CD8-positive, alpha-beta memory T cell (primary cell): ENCODE measurements at regions not wholly inside any gene's neighbourhood (a gene's known extent, or its start where the extent isn't known, plus 50 kb on each side); places are given as distances from the start of the nearest gene placed in this dataset.

ENCODE experiments used
- CTCF ChIA-PET: fragments of 350-600 bp; sonication (Branson Sonifier 250); formaldehyde crosslinking; loops from one replicate; lab custom pipeline; 2021; ENCODE audit warnings: antibody characterized with exemption; lab: Charles Lee
- POLR2A ChIA-PET: fragments of 350-600 bp; sonication (Branson Sonifier 250); formaldehyde crosslinking; loops from one replicate; lab custom pipeline; 2021; ENCODE audit warnings: antibody characterized with exemption; lab: Charles Lee
- DNase-seq, 5 donors: peaks; one replicate each; pipeline versions ENCODE4 v3.0.0 to v3.0.0-alpha.2; 2020 to 2022; ENCODE audit warnings: mixed read lengths in 1 of 5
- H3K27ac ChIP-seq: one replicate; pipeline ENCODE4 v1.7.0; 2013; ENCODE audit warnings: low read depth, mild to moderate bottlenecking, low read length, moderate library complexity
- H3K27me3 ChIP-seq: 2 replicates; pipeline ENCODE4 v1.7.0; 2013; ENCODE audit warnings: low read length, mild to moderate bottlenecking; ENCODE audit not compliant: insufficient read depth, poor library complexity, severe bottlenecking
- H3K36me3 ChIP-seq: 2 replicates; pipeline ENCODE4 v1.7.0; 2013; ENCODE audit warnings: mild to moderate bottlenecking, low read length, moderate library complexity; ENCODE audit not compliant: insufficient read depth
- H3K4me1 ChIP-seq: 2 replicates; pipeline ENCODE4 v1.7.0; 2013; ENCODE audit warnings: mild to moderate bottlenecking, low read length, moderate library complexity; ENCODE audit not compliant: insufficient read depth
- H3K4me3 ChIP-seq: 2 replicates; pipeline ENCODE4 v1.7.0; 2013; ENCODE audit warnings: mild to moderate bottlenecking, low read length
- H3K9me3 ChIP-seq: 2 replicates; pipeline ENCODE4 v1.7.0; 2013; ENCODE audit warnings: mild to moderate bottlenecking, low read length
- H3K27ac Mint-ChIP-seq, 8 donors: one replicate each; pipeline ENCODE4 v1.8.0; 2020 to 2021; ENCODE audit warnings: mixed read lengths in 8 of 8, mild to moderate bottlenecking in 6 of 8, inconsistent platforms in 3 of 8, moderate library complexity in 3 of 8
- H3K27me3 Mint-ChIP-seq, 2 donors: one replicate each; pipeline ENCODE4 v1.8.0; 2020 to 2021; ENCODE audit warnings: mixed read lengths in 2 of 2, mild to moderate bottlenecking in 1 of 2, moderate library complexity in 1 of 2
- H3K36me3 Mint-ChIP-seq, 3 donors: one replicate each; pipeline ENCODE4 v1.8.0; 2020 to 2021; ENCODE audit warnings: mixed read lengths in 3 of 3, inconsistent platforms in 1 of 3, mild to moderate bottlenecking in 1 of 3
- H3K4me1 Mint-ChIP-seq, 3 donors: one replicate each; pipeline ENCODE4 v1.8.0; 2020 to 2021; ENCODE audit warnings: mixed read lengths in 3 of 3, inconsistent platforms in 1 of 3, mild to moderate bottlenecking in 1 of 3
- H3K4me3 Mint-ChIP-seq, 7 donors: one replicate each; pipeline ENCODE4 v1.8.0; 2020 to 2021; ENCODE audit warnings: mixed read lengths in 7 of 7, mild to moderate bottlenecking in 6 of 7, moderate library complexity in 4 of 7, inconsistent platforms in 2 of 7
- H3K9me3 Mint-ChIP-seq, 5 donors: one replicate each; pipeline ENCODE4 v1.8.0; 2020 to 2022; ENCODE audit warnings: mixed read lengths in 5 of 5, mild to moderate bottlenecking in 3 of 5, moderate library complexity in 2 of 5, inconsistent platforms in 1 of 5

- Mint-ChIP-seq H3K27me3 (peaks cover 2 to 4% of the 10 kb centered on the region in 2 donors), H3K4me1 (no peaks in the 10 kb centered on the region), H3K4me3 (no peak overlapping the region), H3K36me3 (no peaks in the 10 kb centered on the region), H3K9me3 (peaks cover 0 to 3% (median 0%) of the 10 kb centered on the region in 5 donors), H3K27ac (no peak overlapping the region)
- H3K36me3 ChIP-seq: no peaks in the 10 kb centered on the region
- POLR2A ChIA-PET: no interaction called here
- no peak overlapping the region for H3K4me3 ChIP-seq
- DNase-seq: no peak
- no peaks in the 10 kb centered on the region for H3K27me3 ChIP-seq
- H3K9me3 ChIP-seq: no peaks in the 10 kb centered on the region
- CTCF ChIA-PET: no interaction called here
- H3K4me1 ChIP-seq: no peaks in the 10 kb centered on the region
- no peak overlapping the region for H3K27ac ChIP-seq
These were observed 333.6 kb upstream of the NCAM1 start for GRCh38 chr11:112627588-112628045.

DNA sequence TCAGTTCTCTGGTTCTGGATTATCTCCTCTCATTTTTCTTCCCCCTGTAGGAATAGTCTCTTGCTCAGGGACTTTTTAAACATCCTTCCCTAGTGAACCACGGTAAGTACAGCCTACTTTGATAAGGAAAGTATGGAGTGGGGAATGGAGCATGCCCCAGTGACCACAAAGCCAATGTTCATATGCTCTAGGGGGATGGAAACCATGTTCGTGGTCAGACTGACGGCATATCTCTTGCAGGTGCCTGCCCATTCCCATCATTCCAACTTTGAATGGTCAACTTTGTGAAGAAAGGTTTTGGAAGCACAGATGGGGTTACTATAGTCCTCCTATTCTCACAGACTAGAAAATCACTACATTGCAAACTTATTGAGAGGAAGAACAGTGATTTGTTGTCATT is 332.5 kb upstream of the NCAM1 start:
- Histone ChIP-seq H3K27me3 (no peaks in the 10 kb centered on the region), H3K27ac (no peak overlapping the region), H3K36me3 (no peaks in the 10 kb centered on the region), H3K4me3 (no peak overlapping the region), H3K4me1 (no peaks in the 10 kb centered on the region), H3K9me3 (no peaks in the 10 kb centered on the region)
- Mint-ChIP-seq H3K27ac (no peak overlapping the region), H3K27me3 (peaks cover 0 to 12% of the 10 kb centered on the region in 2 donors), H3K4me3 (no peak overlapping the region), H3K4me1 (no peaks in the 10 kb centered on the region), H3K36me3 (no peaks in the 10 kb centered on the region), H3K9me3 (peaks cover 0 to 3% (median 0%) of the 10 kb centered on the region in 5 donors)
- DNase-seq: no peak
- ChIA-PET CTCF (no interaction called here), POLR2A (no interaction called here)

DNA sequence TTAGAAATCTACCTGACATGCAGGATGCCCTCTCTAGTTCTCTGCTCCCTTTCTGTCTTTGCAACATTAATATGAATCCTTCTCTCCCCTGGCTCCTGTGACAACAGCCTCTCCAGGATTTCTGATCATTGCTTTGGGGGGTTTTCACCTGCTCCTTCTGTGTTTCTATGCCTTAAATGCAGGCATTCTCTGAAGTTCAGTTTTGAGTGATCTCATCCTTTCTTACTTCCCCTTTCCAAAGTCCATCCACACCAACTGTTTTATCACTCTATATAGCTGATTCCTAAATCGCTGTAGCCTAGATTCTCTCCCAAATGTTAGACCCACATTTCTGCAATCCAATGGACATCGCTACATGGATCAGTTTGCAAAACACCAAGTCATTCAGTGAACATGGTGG is 330.7 kb upstream of the NCAM1 start:
- Histone ChIP-seq H3K27me3 (no peaks in the 10 kb centered on the region), H3K4me1 (no peaks in the 10 kb centered on the region), H3K36me3 (no peaks in the 10 kb centered on the region), H3K27ac (no peak overlapping the region), H3K9me3 (no peaks in the 10 kb centered on the region), H3K4me3 (no peak overlapping the region)
- CTCF ChIA-PET: no interaction called here
- peaks cover 0 to 20% of the 10 kb centered on the region in 2 donors for H3K27me3 Mint-ChIP-seq
- no peak overlapping the region for H3K27ac Mint-ChIP-seq
- H3K4me3 Mint-ChIP-seq: no peak overlapping the region
- DNase-seq: no peak
- peaks cover 0 to 3% (median 0%) of the 10 kb centered on the region in 5 donors for H3K9me3 Mint-ChIP-seq
- H3K36me3 Mint-ChIP-seq: no peaks in the 10 kb centered on the region
- no peaks in the 10 kb centered on the region for H3K4me1 Mint-ChIP-seq
- POLR2A ChIA-PET: no interaction called here

DNA sequence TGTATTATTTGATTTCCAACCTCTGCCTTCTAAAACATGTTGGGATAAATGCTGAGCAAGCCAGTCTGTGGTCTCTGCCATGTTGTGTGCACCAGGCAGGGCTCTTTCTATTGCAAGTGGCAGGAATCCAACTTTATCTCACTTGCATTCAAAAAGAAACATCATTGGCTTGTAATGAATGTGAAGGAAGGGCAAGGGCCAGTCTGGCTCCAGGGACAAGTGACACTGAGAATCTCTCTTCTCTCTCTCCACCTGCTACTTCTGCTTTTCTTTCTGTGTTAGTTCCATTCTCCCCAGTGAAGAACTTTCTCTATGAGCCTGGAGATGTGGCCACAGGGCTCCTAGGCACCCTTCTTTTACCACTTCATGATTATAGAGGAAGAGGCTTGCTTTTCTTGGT is 329.9 kb upstream of the NCAM1 start:
- H3K4me3 ChIP-seq: no peak overlapping the region
- H3K36me3 Mint-ChIP-seq: no peaks in the 10 kb centered on the region
- no peaks in the 10 kb centered on the region for H3K4me1 Mint-ChIP-seq
- CTCF ChIA-PET: no interaction called here
- no peak overlapping the region for H3K27ac Mint-ChIP-seq
- H3K36me3 ChIP-seq: no peaks in the 10 kb centered on the region
- H3K9me3 Mint-ChIP-seq: peaks cover 0 to 3% (median 0%) of the 10 kb centered on the region in 5 donors
- POLR2A ChIA-PET: no interaction called here
- H3K9me3 ChIP-seq: no peaks in the 10 kb centered on the region
- no peak overlapping the region for H3K27ac ChIP-seq
- peaks cover under 1 to 24% of the 10 kb centered on the region in 2 donors for H3K27me3 Mint-ChIP-seq
- no peak for DNase-seq
- H3K4me1 ChIP-seq: no peaks in the 10 kb centered on the region
- H3K4me3 Mint-ChIP-seq: no peak overlapping the region
- H3K27me3 ChIP-seq: no peaks in the 10 kb centered on the region

DNA sequence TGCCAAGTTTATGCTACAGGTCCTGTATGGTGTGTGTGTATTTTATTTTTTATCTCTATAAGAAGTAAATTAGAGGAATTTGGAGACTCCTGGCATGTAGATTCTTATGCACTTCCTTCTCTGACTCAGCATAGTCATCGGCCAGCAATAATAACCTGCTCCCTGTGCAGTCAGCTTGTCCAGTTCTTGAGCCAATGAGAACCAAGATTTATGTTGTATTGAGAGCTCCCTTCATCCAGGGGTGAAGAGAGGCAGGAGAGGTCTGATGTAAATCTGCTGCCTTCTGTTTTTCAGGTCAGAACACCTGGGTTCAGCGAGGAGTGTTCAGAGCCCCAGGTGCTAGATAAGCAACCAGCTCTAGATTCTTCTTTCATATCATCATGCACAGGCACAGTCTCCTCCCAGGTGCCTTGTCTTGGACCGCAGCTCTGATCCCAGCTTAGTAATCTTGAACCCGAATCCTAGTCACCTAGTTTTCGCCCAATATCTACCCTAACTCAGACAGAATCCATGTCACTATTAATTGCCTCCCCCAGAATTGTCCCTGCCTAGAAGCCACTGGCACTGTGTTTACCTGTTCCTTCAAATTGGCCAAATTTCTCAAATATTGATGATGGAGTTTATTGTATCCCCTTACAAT is 328.2 kb upstream of the NCAM1 start:
- CTCF ChIA-PET: no interaction called here
- no peak overlapping the region for H3K4me3 ChIP-seq
- no peaks in the 10 kb centered on the region for H3K27me3 ChIP-seq

DNA sequence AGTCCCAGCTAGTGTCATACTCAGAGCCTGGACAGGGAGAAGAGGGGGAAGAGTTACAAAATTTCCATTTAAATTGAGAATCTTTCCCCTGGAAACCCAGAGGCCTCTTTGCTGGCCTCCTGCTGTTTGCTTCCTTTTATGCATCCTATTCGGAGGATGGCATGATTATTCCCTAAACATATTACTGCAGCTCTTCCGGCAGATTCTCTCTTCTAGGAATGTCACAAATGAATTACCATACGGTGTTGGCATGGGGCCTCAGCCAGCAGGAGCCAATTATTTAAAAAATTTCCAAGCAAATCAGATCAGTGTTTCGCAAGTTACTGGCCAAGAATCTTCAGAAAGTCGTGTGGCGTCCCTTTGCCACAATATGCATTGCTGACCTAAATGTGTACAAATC is 326.7 kb upstream of the NCAM1 start:
- CTCF ChIA-PET: no interaction called here
- no peak for DNase-seq

More for the DNA sequence above, 328.2 kb upstream of the NCAM1 start:
- no peaks in the 10 kb centered on the region for H3K4me1 ChIP-seq
- no peaks in the 10 kb centered on the region for H3K9me3 ChIP-seq
- no peak overlapping the region for H3K4me3 Mint-ChIP-seq
- no peak overlapping the region for H3K27ac ChIP-seq
- no peak for DNase-seq
- H3K36me3 ChIP-seq: no peaks in the 10 kb centered on the region
- no peaks in the 10 kb centered on the region for H3K36me3 Mint-ChIP-seq
- no peak overlapping the region for H3K27ac Mint-ChIP-seq
- POLR2A ChIA-PET: no interaction called here
- peaks cover 7 to 30% of the 10 kb centered on the region in 2 donors for H3K27me3 Mint-ChIP-seq
- H3K9me3 Mint-ChIP-seq: peaks cover 0 to 3% (median 0%) of the 10 kb centered on the region in 5 donors
- no peaks in the 10 kb centered on the region for H3K4me1 Mint-ChIP-seq

DNA sequence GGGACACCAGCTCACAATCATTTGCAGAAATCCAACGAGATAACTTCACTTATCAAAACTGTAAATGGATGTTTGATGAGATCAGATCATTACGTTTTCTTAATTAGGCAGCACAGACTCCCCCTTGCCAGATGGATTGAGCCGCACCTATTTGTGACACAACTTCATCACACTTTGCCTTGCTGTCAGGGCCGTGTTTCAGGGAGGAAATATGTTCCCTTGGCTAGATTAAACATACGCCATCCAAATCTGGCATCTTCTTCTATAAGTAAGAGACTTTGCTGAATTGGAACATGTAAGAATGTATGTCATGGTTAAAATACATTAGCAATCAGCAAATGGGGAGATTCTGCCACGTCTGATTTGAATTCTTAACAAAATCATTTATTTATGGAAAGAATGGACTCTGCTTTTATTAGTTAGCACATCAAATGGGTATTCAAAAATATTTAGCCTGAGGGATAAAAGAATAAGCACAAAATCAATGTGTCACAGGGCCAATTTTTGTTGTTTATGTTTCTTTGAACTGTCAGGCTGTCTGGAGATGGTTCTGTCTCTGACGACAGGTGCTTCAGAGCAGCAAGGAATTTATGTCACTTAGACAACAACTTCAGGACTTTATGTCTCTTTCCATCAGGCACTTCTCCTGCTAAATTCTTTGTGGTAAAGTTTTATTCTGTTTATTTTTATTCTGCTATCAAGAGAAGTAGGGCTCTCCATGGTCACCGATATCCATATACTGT is 326.1 kb upstream of the NCAM1 start:
- ChIA-PET POLR2A (no interaction called here), CTCF (no interaction called here)
- no peak for DNase-seq
- no peak overlapping the region for H3K4me3 Mint-ChIP-seq
- H3K4me1 Mint-ChIP-seq: no peaks in the 10 kb centered on the region
- peaks cover 7 to 30% of the 10 kb centered on the region in 2 donors for H3K27me3 Mint-ChIP-seq
- H3K9me3 Mint-ChIP-seq: peaks cover 0 to 11% (median 5%) of the 10 kb centered on the region in 5 donors
- H3K27me3 ChIP-seq: no peaks in the 10 kb centered on the region
- no peak overlapping the region for H3K27ac ChIP-seq
- no peaks in the 10 kb centered on the region for H3K36me3 Mint-ChIP-seq
- H3K9me3 ChIP-seq: no peaks in the 10 kb centered on the region
- H3K36me3 ChIP-seq: no peaks in the 10 kb centered on the region
- no peaks in the 10 kb centered on the region for H3K4me1 ChIP-seq
- no peak overlapping the region for H3K4me3 ChIP-seq
- H3K27ac Mint-ChIP-seq: no peak overlapping the region

More for the DNA sequence above, 326.7 kb upstream of the NCAM1 start:
- H3K4me1 Mint-ChIP-seq: no peaks in the 10 kb centered on the region
- Histone ChIP-seq H3K27ac (no peak overlapping the region), H3K4me1 (no peaks in the 10 kb centered on the region), H3K9me3 (no peaks in the 10 kb centered on the region), H3K27me3 (no peaks in the 10 kb centered on the region), H3K4me3 (no peak overlapping the region), H3K36me3 (no peaks in the 10 kb centered on the region)
- H3K27me3 Mint-ChIP-seq: peaks cover 7 to 30% of the 10 kb centered on the region in 2 donors
- no peak overlapping the region for H3K27ac Mint-ChIP-seq
- peaks cover 0 to 8% (median 4%) of the 10 kb centered on the region in 5 donors for H3K9me3 Mint-ChIP-seq
- POLR2A ChIA-PET: no interaction called here
- no peaks in the 10 kb centered on the region for H3K36me3 Mint-ChIP-seq
- H3K4me3 Mint-ChIP-seq: no peak overlapping the region

DNA sequence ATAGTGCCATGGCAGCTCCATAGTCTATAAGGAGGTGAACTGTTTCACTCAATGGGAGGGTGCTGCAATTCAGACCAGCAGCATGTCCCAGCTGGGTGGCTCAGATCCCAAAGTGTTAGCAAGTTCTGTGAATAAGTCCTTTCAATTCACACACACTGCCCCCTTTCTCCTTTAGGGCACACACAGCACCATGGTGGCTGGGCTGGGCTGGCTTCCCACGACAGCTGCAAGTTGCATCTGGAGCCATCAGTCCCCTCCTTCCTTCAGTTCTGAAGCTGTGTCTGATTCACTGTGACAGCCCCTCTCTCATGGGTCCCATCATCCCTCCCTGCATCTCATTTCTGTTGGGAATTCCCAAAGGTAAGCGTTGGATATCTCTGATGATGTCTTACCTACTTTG is 324.1 kb upstream of the NCAM1 start:
- Histone ChIP-seq H3K27ac (no peak overlapping the region), H3K9me3 (no peaks in the 10 kb centered on the region), H3K36me3 (no peaks in the 10 kb centered on the region), H3K4me3 (no peak overlapping the region), H3K27me3 (no peaks in the 10 kb centered on the region), H3K4me1 (no peaks in the 10 kb centered on the region)
- peaks cover 0 to 17% (median 10%) of the 10 kb centered on the region in 5 donors for H3K9me3 Mint-ChIP-seq
- H3K27me3 Mint-ChIP-seq: peaks cover 13 to 26% of the 10 kb centered on the region in 2 donors
- POLR2A ChIA-PET: no interaction called here
- peaks cover 0 to 5% (median 0%) of the 10 kb centered on the region in 3 donors for H3K36me3 Mint-ChIP-seq
- no peak for DNase-seq
- H3K27ac Mint-ChIP-seq: no peak overlapping the region
- no peaks in the 10 kb centered on the region for H3K4me1 Mint-ChIP-seq
- no peak overlapping the region for H3K4me3 Mint-ChIP-seq
- CTCF ChIA-PET: no interaction called here
